ENCODE measurements at regions not wholly inside any gene's neighbourhood (a gene's known extent, or its start where the extent isn't known, plus 50 kb on each side); places are given as distances from the start of the nearest gene placed in this dataset.

DNA sequence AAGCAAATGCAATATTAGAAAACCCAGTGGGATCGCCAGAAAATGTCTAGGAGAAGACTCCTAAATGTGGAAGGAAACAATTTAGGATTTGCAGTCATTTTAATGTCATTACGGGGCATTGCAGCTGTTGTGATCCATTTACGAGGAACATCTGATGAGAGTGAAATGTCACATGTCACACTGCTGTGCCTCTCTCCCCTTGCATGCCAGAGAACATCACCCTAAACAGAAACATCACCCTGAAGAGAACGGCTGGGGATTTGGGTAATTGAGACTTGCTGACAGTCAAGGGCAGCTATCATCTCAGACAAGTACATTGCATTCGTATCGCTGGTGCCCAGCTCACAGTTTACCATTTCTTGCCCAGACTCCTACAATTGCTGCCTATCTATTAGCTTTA lies 785.7 kb upstream of the POM121L12 start:
- TF ChIP-seq SP1 (IDR thresholded peaks at IDR 0.05; ENCODE audit: low read depth, low read length) (no peak), PHF8 (conservative IDR thresholded peaks at IDR 0.05; ENCODE audit: low read depth, low read length) (no peak), CBX5 (IDR thresholded peaks at IDR 0.05; ENCODE audit: low read depth, low read length) (no peak), POLR2AphosphoS5 (IDR thresholded peaks at IDR 0.05; ENCODE audit: low read depth, low read length) (no peak), NRF1 (IDR thresholded peaks at IDR 0.05; ENCODE audit: low read depth, low read length) (no peak), POLR2A (IDR thresholded peaks at IDR 0.05; ENCODE audit: control extremely low read depth in 1 of 2, low read depth in 2 of 2, low read length in 2 of 2) (no peak), ATF3 (IDR thresholded peaks at IDR 0.05; ENCODE audit: insufficient read depth, low read depth, low read length) (no peak), EP300 (IDR thresholded peaks at IDR 0.05; ENCODE audit: borderline replicate concordance in 1 of 2, low read depth in 2 of 2, low read length in 2 of 2) (no peak), EZH2 (IDR thresholded peaks at IDR 0.05; ENCODE audit: low read depth, low read length, severe bottlenecking) (no peak)
- TF ChIP-seq, protein P1, sequence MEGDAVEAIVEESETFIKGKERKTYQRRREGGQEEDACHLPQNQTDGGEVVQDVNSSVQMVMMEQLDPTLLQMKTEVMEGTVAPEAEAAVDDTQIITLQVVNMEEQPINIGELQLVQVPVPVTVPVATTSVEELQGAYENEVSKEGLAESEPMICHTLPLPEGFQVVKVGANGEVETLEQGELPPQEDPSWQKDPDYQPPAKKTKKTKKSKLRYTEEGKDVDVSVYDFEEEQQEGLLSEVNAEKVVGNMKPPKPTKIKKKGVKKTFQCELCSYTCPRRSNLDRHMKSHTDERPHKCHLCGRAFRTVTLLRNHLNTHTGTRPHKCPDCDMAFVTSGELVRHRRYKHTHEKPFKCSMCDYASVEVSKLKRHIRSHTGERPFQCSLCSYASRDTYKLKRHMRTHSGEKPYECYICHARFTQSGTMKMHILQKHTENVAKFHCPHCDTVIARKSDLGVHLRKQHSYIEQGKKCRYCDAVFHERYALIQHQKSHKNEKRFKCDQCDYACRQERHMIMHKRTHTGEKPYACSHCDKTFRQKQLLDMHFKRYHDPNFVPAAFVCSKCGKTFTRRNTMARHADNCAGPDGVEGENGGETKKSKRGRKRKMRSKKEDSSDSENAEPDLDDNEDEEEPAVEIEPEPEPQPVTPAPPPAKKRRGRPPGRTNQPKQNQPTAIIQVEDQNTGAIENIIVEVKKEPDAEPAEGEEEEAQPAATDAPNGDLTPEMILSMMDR (IDR thresholded peaks at IDR 0.05; ENCODE audit: control extremely low read depth in 1 of 3, insufficient read depth in 1 of 3, low read depth in 1 of 3, low read length in 3 of 3): no peak
- TF ChIP-seq, protein P2, sequence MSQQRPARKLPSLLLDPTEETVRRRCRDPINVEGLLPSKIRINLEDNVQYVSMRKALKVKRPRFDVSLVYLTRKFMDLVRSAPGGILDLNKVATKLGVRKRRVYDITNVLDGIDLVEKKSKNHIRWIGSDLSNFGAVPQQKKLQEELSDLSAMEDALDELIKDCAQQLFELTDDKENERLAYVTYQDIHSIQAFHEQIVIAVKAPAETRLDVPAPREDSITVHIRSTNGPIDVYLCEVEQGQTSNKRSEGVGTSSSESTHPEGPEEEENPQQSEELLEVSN (IDR thresholded peaks at IDR 0.05): no peak

All from H1 (cell line).